ENCODE measurements at regions not wholly inside any gene's neighbourhood (a gene's known extent, or its start where the extent isn't known, plus 50 kb on each side); places are given as distances from the start of the nearest gene placed in this dataset.

DNA sequence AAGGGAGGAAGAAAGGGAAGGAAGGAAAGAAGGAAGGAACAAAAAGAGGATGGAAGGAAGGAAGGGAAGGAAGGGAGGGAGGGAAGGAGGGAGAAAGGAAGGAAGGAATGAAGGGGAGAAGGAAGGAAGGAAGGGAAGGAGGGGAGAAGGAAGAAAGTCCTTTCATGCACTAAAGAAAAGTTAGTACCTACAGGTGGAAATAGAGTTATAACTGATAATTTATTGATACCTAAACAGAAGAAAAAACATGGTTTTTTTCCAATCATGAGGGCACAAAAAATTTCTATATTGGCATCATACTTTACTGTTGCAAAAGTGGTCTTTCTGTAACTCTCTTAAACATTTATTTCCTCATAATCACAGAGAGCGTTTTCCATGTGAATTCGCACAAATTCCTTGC lies 659.4 kb downstream of the MAFB start:
- TF ChIP-seq KLF16 (tag by site-specific recombination; IDR thresholded peaks at IDR 0.05) = no peak
- no peak for TF ChIP-seq HOXA7 (CRISPR knock-in tag; IDR thresholded peaks at IDR 0.05; ENCODE audit: borderline replicate concordance)
- TF ChIP-seq, protein P1, sequence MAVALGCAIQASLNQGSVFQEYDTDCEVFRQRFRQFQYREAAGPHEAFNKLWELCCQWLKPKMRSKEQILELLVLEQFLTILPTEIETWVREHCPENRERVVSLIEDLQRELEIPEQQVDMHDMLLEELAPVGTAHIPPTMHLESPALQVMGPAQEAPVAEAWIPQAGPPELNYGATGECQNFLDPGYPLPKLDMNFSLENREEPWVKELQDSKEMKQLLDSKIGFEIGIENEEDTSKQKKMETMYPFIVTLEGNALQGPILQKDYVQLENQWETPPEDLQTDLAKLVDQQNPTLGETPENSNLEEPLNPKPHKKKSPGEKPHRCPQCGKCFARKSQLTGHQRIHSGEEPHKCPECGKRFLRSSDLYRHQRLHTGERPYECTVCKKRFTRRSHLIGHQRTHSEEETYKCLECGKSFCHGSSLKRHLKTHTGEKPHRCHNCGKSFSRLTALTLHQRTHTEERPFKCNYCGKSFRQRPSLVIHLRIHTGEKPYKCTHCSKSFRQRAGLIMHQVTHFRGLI (tag by site-specific recombination; IDR thresholded peaks at IDR 0.05) = no peak
- no peak for TF ChIP-seq ZNF324 (tag by site-specific recombination; IDR thresholded peaks at IDR 0.05)
- TF ChIP-seq SP3 (tag by site-specific recombination; IDR thresholded peaks at IDR 0.05) = no peak
- TF ChIP-seq ZFP37 (tag by site-specific recombination; IDR thresholded peaks at IDR 0.05) = no peak

Data from HEK293 (cell line).